Body of pancreas (tissue), 4 donors: ENCODE measurements at regions not wholly inside any gene's neighbourhood (a gene's known extent, or its start where the extent isn't known, plus 50 kb on each side); places are given as distances from the start of the nearest gene placed in this dataset.

ENCODE experiments used
- ATAC-seq: fragments of 150-250 bp; one replicate; pipeline ENCODE4 v1.9.1; 2016
- DNase-seq, 4 donors: peaks; one replicate each; pipeline ENCODE4 v3.0.0-alpha.2; 2019
- H3K27ac ChIP-seq, 4 donors: fragments of 200-600 bp; sonication (generic); 1 replicate in 3 of 4; 2 replicates in 1 of 4; pipeline versions ENCODE4 v1.5.1 to v1.6.1; 2016 to 2019; ENCODE audit warnings: mild to moderate bottlenecking in 1 of 4, mixed read lengths in 1 of 4, moderate library complexity in 1 of 4
- H3K27me3 ChIP-seq, 2 donors: fragments of 200-600 bp; sonication (generic); one replicate each; pipeline ENCODE4 v1.6.0; 2016; ENCODE audit warnings: mild to moderate bottlenecking in 1 of 2
- H3K36me3 ChIP-seq, 2 donors: fragments of 200-600 bp; sonication (generic); replicated peaks in 1 of 2; 2 replicates each; pipeline ENCODE4 v1.5.1; 2016; ENCODE audit warnings: low read depth in 2 of 2; ENCODE audit not compliant: insufficient read depth in 1 of 2
- H3K4me1 ChIP-seq: fragments of 200-600 bp; sonication (generic); one replicate; pipeline ENCODE4 v1.6.0; 2016
- H3K4me3 ChIP-seq, 2 donors: fragments of 200-600 bp; sonication (generic); 1 replicate in 1 of 2; 2 replicates in 1 of 2; pipeline ENCODE4 v1.5.1; 2016 to 2019
- H3K9me3 ChIP-seq, 3 donors: fragments of 200-600 bp; sonication (generic); 1 replicate in 2 of 3; 2 replicates in 1 of 3; pipeline ENCODE4 v1.5.1; 2016
- CTCF ChIP-seq, 7 experiments: fragments of 450-650 bp in 4 of 7; fragments of 200-600 bp in 3 of 7; sonication (generic) in 3 of 7; IDR thresholded peaks; one replicate each; pipeline ENCODE4 v1.5.1; 2016 to 2019; ENCODE audit warnings: antibody characterized with exemption in 7 of 7
- POLR2A ChIP-seq, 3 donors: fragments of 450-650 bp; IDR thresholded peaks; one replicate each; pipeline ENCODE4 v1.6.1; 2016; ENCODE audit warnings: antibody characterized with exemption in 3 of 3, mild to moderate bottlenecking in 2 of 3
- WGBS, 2 donors: methylation state at CpG; one replicate each; pipeline ENCODE4 v1.1.5; 2017; 5-methylcytosine and 5-hydroxymethylcytosine counted together
- intact Hi-C: fragments of 100-400 bp; cut with DNase I; formaldehyde crosslinking; loops from one replicate; pipeline ENCODE4 v1.15.1; 2023

- TF ChIP-seq POLR2A (IDR thresholded peaks at IDR 0.05) = no peak
- TF ChIP-seq CTCF (IDR thresholded peaks at IDR 0.05) = no peak
- ATAC-seq = no peak
- no peak for DNase-seq
- no peaks in the 10 kb centered on the region for H3K36me3 ChIP-seq
- intact Hi-C loops = no loop called here
- no peaks in the 10 kb centered on the region for H3K4me1 ChIP-seq
- H3K27ac ChIP-seq = no peak overlapping the region
- no peaks in the 10 kb centered on the region for H3K27me3 ChIP-seq
- H3K9me3 ChIP-seq = no peaks in the 10 kb centered on the region
- WGBS, 2 donors = 79 to 92% methylated on average over 1 of the region's 1 CpG
- H3K4me3 ChIP-seq = no peak overlapping the region
Observed at GRCh38 chr4:129862461-129862860, 766.5 kb downstream of the C4orf33 start.

- no peak for DNase-seq
- H3K27ac ChIP-seq = no peak overlapping the region
Observed at GRCh38 chr4:129863206-129863605, 767.3 kb downstream of the C4orf33 start.

GRCh38 chr4:129883996-129884395 is 788.0 kb downstream of the C4orf33 start:
- Histone ChIP-seq H3K4me3 (no peak overlapping the region), H3K27ac (no peak overlapping the region), H3K36me3 (no peaks in the 10 kb centered on the region), H3K4me1 (no peaks in the 10 kb centered on the region), H3K9me3 (no peaks in the 10 kb centered on the region), H3K27me3 (no peaks in the 10 kb centered on the region)
- intact Hi-C loops = no loop called here
- DNase-seq (no peak), ATAC-seq (no peak)
- no peak for TF ChIP-seq CTCF (IDR thresholded peaks at IDR 0.05)
- no peak for TF ChIP-seq POLR2A (IDR thresholded peaks at IDR 0.05)
- 46 to 61% methylated on average over 3 of the region's 3 CpGs for WGBS, 2 donors

More at GRCh38 chr4:129863206-129863605, 767.3 kb downstream of the C4orf33 start:
- WGBS, 2 donors = 52 to 59% methylated on average over 3 of the region's 3 CpGs
- Histone ChIP-seq H3K9me3 (no peaks in the 10 kb centered on the region), H3K4me3 (no peak overlapping the region), H3K36me3 (no peaks in the 10 kb centered on the region), H3K27me3 (no peaks in the 10 kb centered on the region), H3K4me1 (no peaks in the 10 kb centered on the region)
- no peak for ATAC-seq
- no peak for TF ChIP-seq POLR2A (IDR thresholded peaks at IDR 0.05)
- no peak for TF ChIP-seq CTCF (IDR thresholded peaks at IDR 0.05)
- intact Hi-C loops = no loop called here

- H3K27ac ChIP-seq = no peak overlapping the region
- no peak for ATAC-seq
- H3K4me1 ChIP-seq = no peaks in the 10 kb centered on the region
- no peaks in the 10 kb centered on the region for H3K9me3 ChIP-seq
- no peak overlapping the region for H3K4me3 ChIP-seq
- no peaks in the 10 kb centered on the region for H3K27me3 ChIP-seq
- intact Hi-C loops = no loop called here
- H3K36me3 ChIP-seq = no peaks in the 10 kb centered on the region
- TF ChIP-seq CTCF (IDR thresholded peaks at IDR 0.05) = no peak
- no peak for TF ChIP-seq POLR2A (IDR thresholded peaks at IDR 0.05)
- 71 to 74% methylated on average over 2 of the region's 2 CpGs for WGBS, 2 donors
- DNase-seq = no peak
Observed at GRCh38 chr4:129897111-129897510, 801.2 kb downstream of the C4orf33 start.

GRCh38 chr4:129899849-129900248 is 803.9 kb downstream of the C4orf33 start:
- TF ChIP-seq CTCF (IDR thresholded peaks at IDR 0.05) (no peak), POLR2A (IDR thresholded peaks at IDR 0.05) (no peak)
- DNase-seq (no peak), ATAC-seq (no peak)
- Histone ChIP-seq H3K4me3 (no peak overlapping the region), H3K27me3 (no peaks in the 10 kb centered on the region), H3K36me3 (no peaks in the 10 kb centered on the region), H3K4me1 (no peaks in the 10 kb centered on the region), H3K27ac (no peak overlapping the region), H3K9me3 (no peaks in the 10 kb centered on the region)
- WGBS, 2 donors = 11 to 13% methylated on average over 3 of the region's 3 CpGs
- intact Hi-C loops = no loop called here
